Ishikawa (cell line): ENCODE measurements at regions not wholly inside any gene's neighbourhood (a gene's known extent, or its start where the extent isn't known, plus 50 kb on each side); places are given as distances from the start of the nearest gene placed in this dataset.

Experiments
- CEBPB ChIP-seq: IDR thresholded peaks from 2 replicates; pipeline ENCODE4 v1.6.1; 2012
- CREB1 ChIP-seq: IDR thresholded peaks from 2 replicates; pipeline ENCODE4 v1.6.1; 2012; ENCODE audit warnings: low read depth
- EGR1 ChIP-seq: IDR thresholded peaks from 2 replicates; pipeline ENCODE4 v1.6.1; 2012
- EP300 ChIP-seq: IDR thresholded peaks from 2 replicates; pipeline ENCODE4 v1.6.1; 2012; ENCODE audit warnings: borderline replicate concordance
- FOXM1 ChIP-seq: IDR thresholded peaks from 2 replicates; pipeline ENCODE4 v1.6.1; 2012; ENCODE audit warnings: low read depth, borderline replicate concordance
- NFIC ChIP-seq: IDR thresholded peaks from 2 replicates; pipeline ENCODE4 v1.6.1; 2012
- RAD21 ChIP-seq: IDR thresholded peaks from 2 replicates; pipeline ENCODE4 v1.6.1; 2012; ENCODE audit warnings: low read depth
- TAF1 ChIP-seq: IDR thresholded peaks from 2 replicates; pipeline ENCODE4 v1.6.1; 2012; ENCODE audit warnings: low read depth, mild to moderate bottlenecking
- TCF12 ChIP-seq: IDR thresholded peaks from 2 replicates; pipeline ENCODE4 v1.6.1; 2012; ENCODE audit warnings: low read depth
- TEAD4 ChIP-seq: IDR thresholded peaks from 2 replicates; pipeline ENCODE4 v1.6.1; 2012
- YY1 ChIP-seq: IDR thresholded peaks from 2 replicates; pipeline ENCODE4 v1.6.1; 2012; ENCODE audit warnings: low read depth
- ZBTB7A ChIP-seq: IDR thresholded peaks from 2 replicates; pipeline ENCODE4 v1.6.1; 2012; ENCODE audit warnings: low read depth
- TF ChIP-seq, protein P1 (sequence below): IDR thresholded peaks from 2 replicates; pipeline ENCODE4 v1.6.1; 2012
- TF ChIP-seq, protein P2 (sequence below): IDR thresholded peaks from 2 replicates; pipeline ENCODE4 v1.6.1; 2012; ENCODE audit warnings: low read depth, mild to moderate bottlenecking
- TF ChIP-seq, protein P3 (sequence below): IDR thresholded peaks from 2 replicates; pipeline ENCODE4 v1.6.1; 2012

DNA sequence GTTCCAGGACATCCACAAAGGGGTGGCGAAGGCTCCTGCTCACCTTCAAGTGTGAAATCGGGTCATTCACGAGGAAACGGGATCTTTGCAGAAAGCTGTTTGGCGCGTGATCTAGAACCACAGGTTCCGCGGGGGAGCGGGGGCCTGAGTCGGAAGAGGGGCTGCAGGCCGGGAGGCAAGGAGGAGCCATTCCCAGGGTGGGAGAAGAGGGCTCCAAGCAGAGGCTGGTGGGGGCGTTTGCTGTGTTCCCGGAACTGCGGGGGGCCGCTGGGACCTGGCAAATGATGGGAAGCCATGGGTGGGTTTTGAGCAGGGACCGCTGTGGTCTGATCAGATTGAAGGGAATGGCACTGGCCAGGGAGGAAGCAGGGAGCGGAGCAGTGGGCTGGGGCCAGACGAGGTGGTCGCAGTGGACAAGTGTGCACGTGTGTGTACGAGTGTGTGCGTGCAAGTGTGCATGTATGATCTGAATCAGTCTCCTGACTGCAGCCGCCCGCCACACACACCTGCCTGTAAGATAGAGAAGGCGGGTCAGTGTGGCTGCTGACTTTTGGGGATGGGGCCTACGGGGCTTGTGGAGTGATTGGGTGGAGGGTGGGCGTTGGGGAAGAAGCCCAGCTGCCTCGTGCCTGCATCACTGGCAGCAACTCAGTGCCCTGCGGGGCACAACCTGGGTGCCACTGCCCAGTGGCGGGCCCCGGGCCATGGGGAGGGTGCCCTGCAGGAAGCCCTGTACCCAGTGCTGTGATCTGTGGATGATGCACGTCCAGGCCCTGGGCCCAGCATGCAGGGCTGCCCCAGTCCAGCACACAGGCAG is 141.9 kb downstream of the KIF26A start:
- TF ChIP-seq NFIC (no peak), RAD21 (no peak), EP300 (no peak), CREB1 (no peak), TCF12 (no peak), TAF1 (no peak), TEAD4 (no peak), CEBPB (no peak), YY1 (no peak), EGR1 (no peak), ZBTB7A (no peak), FOXM1 (no peak)
- TF ChIP-seq, protein P1, sequence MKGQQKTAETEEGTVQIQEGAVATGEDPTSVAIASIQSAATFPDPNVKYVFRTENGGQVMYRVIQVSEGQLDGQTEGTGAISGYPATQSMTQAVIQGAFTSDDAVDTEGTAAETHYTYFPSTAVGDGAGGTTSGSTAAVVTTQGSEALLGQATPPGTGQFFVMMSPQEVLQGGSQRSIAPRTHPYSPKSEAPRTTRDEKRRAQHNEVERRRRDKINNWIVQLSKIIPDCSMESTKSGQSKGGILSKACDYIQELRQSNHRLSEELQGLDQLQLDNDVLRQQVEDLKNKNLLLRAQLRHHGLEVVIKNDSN = no peak
- TF ChIP-seq, protein P2, sequence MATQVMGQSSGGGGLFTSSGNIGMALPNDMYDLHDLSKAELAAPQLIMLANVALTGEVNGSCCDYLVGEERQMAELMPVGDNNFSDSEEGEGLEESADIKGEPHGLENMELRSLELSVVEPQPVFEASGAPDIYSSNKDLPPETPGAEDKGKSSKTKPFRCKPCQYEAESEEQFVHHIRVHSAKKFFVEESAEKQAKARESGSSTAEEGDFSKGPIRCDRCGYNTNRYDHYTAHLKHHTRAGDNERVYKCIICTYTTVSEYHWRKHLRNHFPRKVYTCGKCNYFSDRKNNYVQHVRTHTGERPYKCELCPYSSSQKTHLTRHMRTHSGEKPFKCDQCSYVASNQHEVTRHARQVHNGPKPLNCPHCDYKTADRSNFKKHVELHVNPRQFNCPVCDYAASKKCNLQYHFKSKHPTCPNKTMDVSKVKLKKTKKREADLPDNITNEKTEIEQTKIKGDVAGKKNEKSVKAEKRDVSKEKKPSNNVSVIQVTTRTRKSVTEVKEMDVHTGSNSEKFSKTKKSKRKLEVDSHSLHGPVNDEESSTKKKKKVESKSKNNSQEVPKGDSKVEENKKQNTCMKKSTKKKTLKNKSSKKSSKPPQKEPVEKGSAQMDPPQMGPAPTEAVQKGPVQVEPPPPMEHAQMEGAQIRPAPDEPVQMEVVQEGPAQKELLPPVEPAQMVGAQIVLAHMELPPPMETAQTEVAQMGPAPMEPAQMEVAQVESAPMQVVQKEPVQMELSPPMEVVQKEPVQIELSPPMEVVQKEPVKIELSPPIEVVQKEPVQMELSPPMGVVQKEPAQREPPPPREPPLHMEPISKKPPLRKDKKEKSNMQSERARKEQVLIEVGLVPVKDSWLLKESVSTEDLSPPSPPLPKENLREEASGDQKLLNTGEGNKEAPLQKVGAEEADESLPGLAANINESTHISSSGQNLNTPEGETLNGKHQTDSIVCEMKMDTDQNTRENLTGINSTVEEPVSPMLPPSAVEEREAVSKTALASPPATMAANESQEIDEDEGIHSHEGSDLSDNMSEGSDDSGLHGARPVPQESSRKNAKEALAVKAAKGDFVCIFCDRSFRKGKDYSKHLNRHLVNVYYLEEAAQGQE = no peak
- TF ChIP-seq, protein P3, sequence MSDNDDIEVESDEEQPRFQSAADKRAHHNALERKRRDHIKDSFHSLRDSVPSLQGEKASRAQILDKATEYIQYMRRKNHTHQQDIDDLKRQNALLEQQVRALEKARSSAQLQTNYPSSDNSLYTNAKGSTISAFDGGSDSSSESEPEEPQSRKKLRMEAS = no peak

DNA sequence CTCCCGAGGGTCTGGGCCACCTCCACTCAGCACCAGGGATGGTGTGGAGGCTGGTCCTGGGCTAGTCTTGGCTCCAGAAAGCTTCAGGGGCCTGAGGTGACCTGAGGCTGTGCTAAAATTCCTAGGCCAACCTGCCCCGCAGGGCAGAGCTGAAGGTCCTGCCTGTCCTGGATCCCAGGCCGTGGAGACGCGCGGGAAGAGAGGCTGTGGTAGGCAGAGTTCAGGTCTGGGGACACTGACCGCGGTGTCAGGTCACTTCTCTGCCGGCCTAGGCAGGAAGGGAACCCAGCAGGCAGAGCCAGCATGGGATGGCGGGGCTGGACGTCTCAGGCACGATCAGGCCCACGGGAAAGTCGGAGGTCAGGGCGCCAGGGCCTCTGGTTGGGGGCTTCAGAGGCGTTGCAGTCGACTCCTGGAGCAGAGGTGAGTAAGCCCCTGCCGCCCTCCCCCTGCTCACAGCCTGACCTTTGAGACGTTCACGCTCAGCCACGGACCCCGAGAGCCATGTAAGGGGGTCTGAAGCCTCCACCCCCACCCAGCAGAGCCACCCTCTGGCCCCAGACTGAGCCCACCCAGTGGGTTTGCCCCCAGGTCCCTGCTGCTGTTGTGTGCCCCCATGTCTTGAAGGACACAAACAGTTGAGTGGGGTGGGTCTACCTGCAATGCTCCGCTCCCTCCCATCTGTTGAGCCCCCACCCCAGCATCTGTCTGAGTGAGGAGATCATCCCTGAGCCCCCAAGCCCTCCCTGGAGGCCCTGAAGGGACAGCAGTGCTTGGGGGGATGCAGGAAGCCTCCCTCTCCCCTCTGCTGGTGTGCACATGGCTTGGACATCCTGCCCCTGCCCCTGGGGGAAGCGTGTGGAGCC is 142.7 kb downstream of the KIF26A start:
- TF ChIP-seq, protein P3 = no peak
- TF ChIP-seq, protein P1 = no peak
- TF ChIP-seq YY1 (no peak), TCF12 (no peak), TAF1 (no peak), EP300 (no peak), NFIC (no peak), TEAD4 (no peak), CREB1 (no peak), RAD21 (no peak), EGR1 (no peak), ZBTB7A (no peak)
- TF ChIP-seq, protein P2 = no peak

DNA sequence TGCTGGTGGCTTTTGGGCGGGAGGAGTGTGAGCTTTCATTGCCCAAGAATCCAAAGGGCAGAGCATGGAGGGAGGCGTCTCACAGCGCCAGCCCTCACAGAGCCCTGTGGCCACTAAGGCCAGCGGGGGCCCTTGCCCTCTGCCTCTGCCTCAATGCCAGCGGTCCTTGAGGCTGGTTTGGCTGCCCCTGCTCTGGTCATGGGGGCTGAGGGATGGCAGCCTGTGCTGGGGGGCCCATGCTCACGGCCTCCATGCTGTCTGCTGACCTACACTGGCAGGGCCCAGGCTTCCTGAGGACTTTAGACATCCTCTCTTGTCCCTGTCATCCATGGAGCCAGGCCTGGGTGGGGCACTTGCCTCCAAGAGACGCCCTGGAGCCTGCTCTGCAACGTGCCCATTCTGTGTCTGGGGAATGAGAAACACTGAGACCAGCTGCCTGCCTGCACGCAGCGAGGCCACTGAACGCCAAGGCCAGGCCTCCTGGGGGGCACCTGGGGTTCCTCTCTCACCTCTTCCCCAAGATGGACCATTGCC is 143.4 kb downstream of the KIF26A start:
- TF ChIP-seq, protein P1 = no peak
- TF ChIP-seq, protein P2 = no peak
- TF ChIP-seq FOXM1 (no peak), NFIC (no peak), CEBPB (no peak), TAF1 (no peak), ZBTB7A (no peak)
